ENCODE measurements at regions not wholly inside any gene's neighbourhood (a gene's known extent, or its start where the extent isn't known, plus 50 kb on each side); places are given as distances from the start of the nearest gene placed in this dataset.

DNA sequence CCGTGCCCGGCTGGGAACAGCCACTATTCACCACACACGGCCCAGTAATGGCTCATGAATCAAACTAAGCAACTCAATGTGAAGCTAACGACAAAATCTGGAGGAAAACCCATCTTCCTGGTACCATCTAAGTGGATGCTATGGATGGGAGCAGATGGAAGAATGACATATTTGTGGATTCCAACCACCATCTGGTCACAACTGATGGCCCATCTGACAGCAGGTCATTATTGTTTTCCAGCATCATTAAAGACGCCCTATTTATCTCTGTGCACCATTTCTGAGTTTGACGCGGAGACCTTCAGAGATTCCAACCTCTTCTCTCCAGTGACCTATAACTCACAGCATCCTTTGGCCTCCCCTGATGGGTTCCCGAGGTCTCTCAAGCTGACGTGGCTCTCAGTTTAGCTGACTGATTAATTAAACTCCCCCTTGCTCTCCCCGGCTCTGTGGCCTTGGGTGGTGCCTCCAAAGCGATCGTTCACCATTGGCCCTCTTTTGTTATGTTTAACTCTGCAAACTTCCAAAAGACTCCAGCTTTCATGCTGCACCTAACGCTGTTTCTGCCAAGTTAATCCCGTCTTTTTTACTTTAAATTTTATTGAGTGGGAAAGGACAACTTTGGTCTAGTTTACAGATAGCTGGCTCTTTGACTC lies 1514.4 kb downstream of the BRD1 start:
- no peaks in the 10 kb centered on the region for H3K36me3 ChIP-seq (ENCODE audit: control insufficient read depth, insufficient read depth, low read length)
- TF ChIP-seq, protein P1, sequence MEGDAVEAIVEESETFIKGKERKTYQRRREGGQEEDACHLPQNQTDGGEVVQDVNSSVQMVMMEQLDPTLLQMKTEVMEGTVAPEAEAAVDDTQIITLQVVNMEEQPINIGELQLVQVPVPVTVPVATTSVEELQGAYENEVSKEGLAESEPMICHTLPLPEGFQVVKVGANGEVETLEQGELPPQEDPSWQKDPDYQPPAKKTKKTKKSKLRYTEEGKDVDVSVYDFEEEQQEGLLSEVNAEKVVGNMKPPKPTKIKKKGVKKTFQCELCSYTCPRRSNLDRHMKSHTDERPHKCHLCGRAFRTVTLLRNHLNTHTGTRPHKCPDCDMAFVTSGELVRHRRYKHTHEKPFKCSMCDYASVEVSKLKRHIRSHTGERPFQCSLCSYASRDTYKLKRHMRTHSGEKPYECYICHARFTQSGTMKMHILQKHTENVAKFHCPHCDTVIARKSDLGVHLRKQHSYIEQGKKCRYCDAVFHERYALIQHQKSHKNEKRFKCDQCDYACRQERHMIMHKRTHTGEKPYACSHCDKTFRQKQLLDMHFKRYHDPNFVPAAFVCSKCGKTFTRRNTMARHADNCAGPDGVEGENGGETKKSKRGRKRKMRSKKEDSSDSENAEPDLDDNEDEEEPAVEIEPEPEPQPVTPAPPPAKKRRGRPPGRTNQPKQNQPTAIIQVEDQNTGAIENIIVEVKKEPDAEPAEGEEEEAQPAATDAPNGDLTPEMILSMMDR (IDR thresholded peaks at IDR 0.05; ENCODE audit: insufficient read depth, low read length, poor library complexity, severe bottlenecking), result no peak
- no peaks in the 10 kb centered on the region for H3K27me3 ChIP-seq (replicated peaks; ENCODE audit: control insufficient read depth, insufficient read depth, low read length)
- DNase-seq (ENCODE audit: extremely low read depth, insufficient read length), result no peak
- no peak overlapping the region for H3K4me3 ChIP-seq (replicated peaks; ENCODE audit: low read depth, low read length)

DNA sequence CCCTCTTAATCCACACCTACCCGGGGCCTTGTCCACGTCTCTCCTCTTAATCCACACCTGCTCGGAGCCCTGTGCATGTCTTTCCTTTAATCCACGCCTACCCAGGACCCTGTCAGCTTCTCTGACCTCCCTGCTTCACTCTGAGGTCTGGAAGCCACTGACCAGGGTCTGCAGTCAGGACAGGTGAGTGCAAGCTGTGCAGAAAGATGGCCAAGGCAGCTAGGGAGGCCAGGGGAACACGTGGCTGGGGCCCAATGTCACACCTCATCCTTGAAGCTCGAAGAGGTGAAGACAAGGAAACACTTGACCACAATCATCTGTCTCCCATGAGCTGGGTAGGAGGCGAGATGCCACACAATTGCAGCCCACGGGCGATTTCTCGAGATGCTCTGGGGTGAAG lies 1516.9 kb downstream of the BRD1 start:
- no peaks in the 10 kb centered on the region for H3K27me3 ChIP-seq (replicated peaks; ENCODE audit: control insufficient read depth, insufficient read depth, low read length)
- DNase-seq (ENCODE audit: extremely low read depth, insufficient read length), result no peak

GRCh38 chr22:48310289-48310688 lies 1517.4 kb downstream of the BRD1 start:
- no peak for DNase-seq (ENCODE audit: extremely low read depth, insufficient read length)
- TF ChIP-seq, protein P1 (IDR thresholded peaks at IDR 0.05; ENCODE audit: insufficient read depth, low read length, poor library complexity, severe bottlenecking), result no peak
- no peaks in the 10 kb centered on the region for H3K36me3 ChIP-seq (ENCODE audit: control insufficient read depth, insufficient read depth, low read length)
- no peak overlapping the region for H3K4me3 ChIP-seq (replicated peaks; ENCODE audit: low read depth, low read length)
- H3K27me3 ChIP-seq (replicated peaks; ENCODE audit: control insufficient read depth, insufficient read depth, low read length), result no peaks in the 10 kb centered on the region

More for the DNA sequence above, 1516.9 kb downstream of the BRD1 start:
- TF ChIP-seq, protein P1 (IDR thresholded peaks at IDR 0.05; ENCODE audit: insufficient read depth, low read length, poor library complexity, severe bottlenecking), result no peak
- Histone ChIP-seq H3K4me3 (replicated peaks; ENCODE audit: low read depth, low read length) (no peak overlapping the region), H3K36me3 (ENCODE audit: control insufficient read depth, insufficient read depth, low read length) (no peaks in the 10 kb centered on the region)

DNA sequence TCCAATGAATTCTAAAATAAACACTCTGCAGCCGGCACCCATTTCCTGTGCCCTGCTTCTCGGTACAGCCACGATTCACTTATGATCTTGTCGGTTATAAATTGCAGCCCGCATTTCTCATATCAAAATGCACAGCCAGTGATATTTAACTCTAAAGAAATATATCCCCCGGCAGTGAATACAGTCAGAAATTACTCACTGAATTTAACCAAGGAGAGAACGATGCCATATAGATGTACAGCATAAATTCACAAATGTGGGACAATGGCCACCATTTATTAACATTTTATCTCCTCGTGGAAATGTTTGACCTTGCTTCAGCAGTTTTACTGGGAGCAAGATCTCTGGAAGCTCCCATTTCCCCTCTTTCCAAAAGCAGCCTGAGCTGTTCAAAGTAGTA lies 1517.8 kb downstream of the BRD1 start:
- Histone ChIP-seq H3K27me3 (replicated peaks; ENCODE audit: control insufficient read depth, insufficient read depth, low read length) (no peaks in the 10 kb centered on the region), H3K4me3 (replicated peaks; ENCODE audit: low read depth, low read length) (no peak overlapping the region), H3K36me3 (ENCODE audit: control insufficient read depth, insufficient read depth, low read length) (no peaks in the 10 kb centered on the region)
- no peak for DNase-seq (ENCODE audit: extremely low read depth, insufficient read length)
- TF ChIP-seq, protein P1 (IDR thresholded peaks at IDR 0.05; ENCODE audit: insufficient read depth, low read length, poor library complexity, severe bottlenecking), result no peak

GRCh38 chr22:48309115-48309705 lies 1518.5 kb downstream of the BRD1 start:
- Histone ChIP-seq H3K36me3 (ENCODE audit: control insufficient read depth, insufficient read depth, low read length) (no peaks in the 10 kb centered on the region), H3K4me3 (replicated peaks; ENCODE audit: low read depth, low read length) (no peak overlapping the region), H3K27me3 (replicated peaks; ENCODE audit: control insufficient read depth, insufficient read depth, low read length) (no peaks in the 10 kb centered on the region)
- DNase-seq (ENCODE audit: extremely low read depth, insufficient read length), result no peak
- TF ChIP-seq, protein P1 (IDR thresholded peaks at IDR 0.05; ENCODE audit: insufficient read depth, low read length, poor library complexity, severe bottlenecking), result no peak
